ENCODE measurements at regions not wholly inside any gene's neighbourhood (a gene's known extent, or its start where the extent isn't known, plus 50 kb on each side); places are given as distances from the start of the nearest gene placed in this dataset.
A peak's percentile ranks its signal among the peaks of the same experiment; 100 is the strongest.

DNA sequence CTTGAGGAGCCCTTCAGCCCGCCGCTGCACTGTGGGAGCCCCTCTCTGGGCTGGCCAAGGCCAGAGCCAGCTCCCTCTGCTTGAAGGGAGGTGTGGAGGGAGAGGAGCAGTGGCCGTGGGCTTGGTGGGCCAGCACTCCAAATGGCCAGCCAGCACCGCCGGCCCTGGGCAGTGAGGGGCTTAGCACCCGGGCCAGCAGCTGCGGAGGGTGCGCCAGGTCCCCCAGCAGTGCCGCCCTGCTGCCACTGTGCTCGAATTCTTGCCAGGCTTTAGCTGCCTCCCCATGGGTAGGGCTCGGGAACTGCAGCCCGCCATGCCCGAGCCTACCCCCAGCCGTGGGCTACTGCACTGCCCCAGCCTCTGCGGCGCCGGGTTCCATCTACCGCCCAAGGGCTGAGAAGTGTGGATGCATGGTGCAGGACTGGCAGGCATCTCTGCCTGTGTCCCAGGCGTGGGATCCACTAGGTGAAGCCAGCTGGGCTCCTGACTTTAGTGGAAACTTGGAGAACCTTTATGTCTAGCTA lies 82.7 kb downstream of the KCNA4 start:
- Histone ChIP-seq H3K36me3 (ENCODE audit: insufficient read depth in 1 of 2, low read depth in 1 of 2) (no peaks in the 10 kb centered on the region), H3K27me3 (ENCODE audit: insufficient read depth in 3 of 3, low read length in 2 of 3) (no peaks in the 10 kb centered on the region), H3K27ac (no peak overlapping the region), H3K4me1 (no peaks in the 10 kb centered on the region), H3K4me3 (no peak overlapping the region), H3K9me3 (no peaks in the 10 kb centered on the region)
- intact Hi-C loops (cut with DNase I): no loop called here
- 85 to 89% (median 86%) methylated on average over 19 of the region's 19 CpGs for WGBS, 3 donors
- TF ChIP-seq, protein P1, sequence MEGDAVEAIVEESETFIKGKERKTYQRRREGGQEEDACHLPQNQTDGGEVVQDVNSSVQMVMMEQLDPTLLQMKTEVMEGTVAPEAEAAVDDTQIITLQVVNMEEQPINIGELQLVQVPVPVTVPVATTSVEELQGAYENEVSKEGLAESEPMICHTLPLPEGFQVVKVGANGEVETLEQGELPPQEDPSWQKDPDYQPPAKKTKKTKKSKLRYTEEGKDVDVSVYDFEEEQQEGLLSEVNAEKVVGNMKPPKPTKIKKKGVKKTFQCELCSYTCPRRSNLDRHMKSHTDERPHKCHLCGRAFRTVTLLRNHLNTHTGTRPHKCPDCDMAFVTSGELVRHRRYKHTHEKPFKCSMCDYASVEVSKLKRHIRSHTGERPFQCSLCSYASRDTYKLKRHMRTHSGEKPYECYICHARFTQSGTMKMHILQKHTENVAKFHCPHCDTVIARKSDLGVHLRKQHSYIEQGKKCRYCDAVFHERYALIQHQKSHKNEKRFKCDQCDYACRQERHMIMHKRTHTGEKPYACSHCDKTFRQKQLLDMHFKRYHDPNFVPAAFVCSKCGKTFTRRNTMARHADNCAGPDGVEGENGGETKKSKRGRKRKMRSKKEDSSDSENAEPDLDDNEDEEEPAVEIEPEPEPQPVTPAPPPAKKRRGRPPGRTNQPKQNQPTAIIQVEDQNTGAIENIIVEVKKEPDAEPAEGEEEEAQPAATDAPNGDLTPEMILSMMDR (IDR thresholded peaks at IDR 0.05): no peak
- ATAC-seq (no peak), DNase-seq (peak in 1 of 2 donors; percentile 42)

- Histone ChIP-seq H3K9me3 (no peaks in the 10 kb centered on the region), H3K27me3 (ENCODE audit: insufficient read depth in 3 of 3, low read length in 2 of 3) (no peaks in the 10 kb centered on the region), H3K27ac (no peak overlapping the region), H3K4me3 (no peak overlapping the region), H3K4me1 (no peaks in the 10 kb centered on the region), H3K36me3 (ENCODE audit: insufficient read depth in 1 of 2, low read depth in 1 of 2) (no peaks in the 10 kb centered on the region)
- TF ChIP-seq, protein P1 (IDR thresholded peaks at IDR 0.05): no peak
- DNase-seq (no peak), ATAC-seq (no peak)
- intact Hi-C loops (cut with DNase I): no loop called here
- 85 to 87% (median 86%) methylated on average over 8 of the region's 8 CpGs for WGBS, 3 donors
Measured at GRCh38 chr11:29916040-29916439, 100.8 kb downstream of the KCNA4 start.

DNA sequence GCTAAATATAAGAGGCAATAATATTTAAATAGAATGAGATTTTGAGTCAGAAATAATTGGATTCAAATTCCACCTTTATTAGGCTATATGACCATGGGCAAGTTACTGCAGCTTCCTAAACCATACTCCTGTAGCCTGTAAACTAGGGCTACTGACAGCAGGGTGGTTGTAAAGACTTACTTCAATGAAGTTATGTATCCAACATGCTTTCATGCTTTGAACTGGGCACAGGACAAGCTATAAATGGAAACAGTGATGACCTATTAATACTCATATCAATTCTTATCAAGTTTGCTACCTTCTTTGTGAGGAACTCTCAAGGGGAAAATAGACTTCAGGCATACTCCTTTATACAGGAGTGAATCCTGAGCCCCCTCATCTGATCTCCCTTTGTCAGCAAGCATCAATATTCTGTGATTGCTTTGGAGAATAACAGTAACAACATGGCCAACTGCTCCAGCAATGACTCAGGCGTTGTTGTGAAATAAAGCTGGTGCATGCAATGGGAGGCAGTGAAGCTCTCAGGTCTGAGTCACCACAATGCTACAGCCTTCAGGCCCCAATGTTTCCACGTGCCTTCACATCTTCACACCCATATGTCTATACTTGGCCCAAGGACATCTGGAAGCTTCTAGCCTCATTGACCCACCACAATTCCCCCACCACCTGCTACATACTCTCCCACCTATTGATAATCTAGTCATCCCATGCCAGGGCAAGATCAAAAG lies 102.5 kb downstream of the KCNA4 start:
- Histone ChIP-seq H3K36me3 (ENCODE audit: insufficient read depth in 1 of 2, low read depth in 1 of 2) (no peaks in the 10 kb centered on the region), H3K4me1 (no peaks in the 10 kb centered on the region), H3K27ac (no peak overlapping the region), H3K27me3 (ENCODE audit: insufficient read depth in 3 of 3, low read length in 2 of 3) (no peaks in the 10 kb centered on the region), H3K9me3 (no peaks in the 10 kb centered on the region), H3K4me3 (no peak overlapping the region)
- WGBS, 3 donors: 69 to 72% (median 72%) methylated on average over 2 of the region's 2 CpGs
- intact Hi-C loops (cut with DNase I): no loop called here
- TF ChIP-seq, protein P1 (IDR thresholded peaks at IDR 0.05): no peak
- DNase-seq (no peak), ATAC-seq (no peak)

GRCh38 chr11:29913352-29913751 lies 103.5 kb downstream of the KCNA4 start:
- no peaks in the 10 kb centered on the region for H3K4me1 ChIP-seq
- TF ChIP-seq, protein P1 (IDR thresholded peaks at IDR 0.05): no peak
- ATAC-seq: no peak
- H3K27ac ChIP-seq: no peak overlapping the region
- DNase-seq: no peak
- no peaks in the 10 kb centered on the region for H3K9me3 ChIP-seq
- no peaks in the 10 kb centered on the region for H3K36me3 ChIP-seq (ENCODE audit: insufficient read depth in 1 of 2, low read depth in 1 of 2)
- 79 to 83% (median 82%) methylated on average over 4 of the region's 4 CpGs for WGBS, 3 donors
- no peak overlapping the region for H3K4me3 ChIP-seq
- H3K27me3 ChIP-seq (ENCODE audit: insufficient read depth in 3 of 3, low read length in 2 of 3): no peaks in the 10 kb centered on the region
- intact Hi-C loops (cut with DNase I): no loop called here

DNA sequence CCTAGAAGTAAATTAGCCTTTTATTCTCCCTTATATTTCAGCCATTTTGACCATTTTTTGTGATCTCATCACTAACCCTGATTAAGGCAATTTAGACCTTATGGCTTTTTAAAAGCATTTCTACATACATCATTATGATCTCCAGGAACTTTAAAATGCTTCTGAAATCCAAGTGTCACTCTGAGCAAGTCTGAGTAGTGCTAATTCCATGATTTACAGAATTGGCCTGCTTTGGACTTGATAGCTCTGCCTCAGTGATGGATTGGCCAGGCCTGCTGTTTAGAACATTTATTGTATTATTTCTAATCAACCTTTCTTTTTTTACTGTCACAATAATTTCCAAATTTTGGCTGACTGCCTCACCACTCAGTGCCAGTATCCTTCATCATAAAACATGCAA lies 116.4 kb downstream of the KCNA4 start:
- no peak overlapping the region for H3K27ac ChIP-seq
- no peak overlapping the region for H3K4me3 ChIP-seq
- no peaks in the 10 kb centered on the region for H3K36me3 ChIP-seq (ENCODE audit: insufficient read depth in 1 of 2, low read depth in 1 of 2)
- H3K4me1 ChIP-seq: no peaks in the 10 kb centered on the region
- intact Hi-C loops (cut with DNase I): no loop called here
- H3K9me3 ChIP-seq: no peaks in the 10 kb centered on the region
- no peaks in the 10 kb centered on the region for H3K27me3 ChIP-seq (ENCODE audit: insufficient read depth in 3 of 3, low read length in 2 of 3)
- DNase-seq (no peak), ATAC-seq (no peak)
- TF ChIP-seq, protein P1 (IDR thresholded peaks at IDR 0.05): no peak

Data from psoas muscle (tissue), 7 donors.